NCI-H1694 (cell line): ENCODE measurements at regions not wholly inside any gene's neighbourhood (a gene's known extent, or its start where the extent isn't known, plus 50 kb on each side); places are given as distances from the start of the nearest gene placed in this dataset.

ENCODE experiments used
- DNase-seq: peaks from one replicate; lab custom pipeline; 2025; lab: John Stamatoyannopoulos, UW

- no peak for DNase-seq
These were observed 1927.2 kb downstream of the TP53TG3F start for GRCh38 chr16:35386619-35387018.

- peak; percentile 16 for DNase-seq
These were observed 1931.9 kb downstream of the TP53TG3F start for GRCh38 chr16:35391328-35391727.

- no peak for DNase-seq
These were observed 1938.8 kb downstream of the TP53TG3F start for GRCh38 chr16:35398180-35398579.

GRCh38 chr16:35399133-35399532 is 1939.7 kb downstream of the TP53TG3F start:
- DNase-seq = no peak

- no peak for DNase-seq
These were observed 1944.9 kb downstream of the TP53TG3F start for GRCh38 chr16:35404273-35404672.

- no peak for DNase-seq
These were observed 1946.1 kb downstream of the TP53TG3F start for GRCh38 chr16:35405526-35405925.

GRCh38 chr16:35409503-35409902 is 1950.1 kb downstream of the TP53TG3F start:
- no peak for DNase-seq

GRCh38 chr16:35410438-35410837 is 1951.0 kb downstream of the TP53TG3F start:
- no peak for DNase-seq

- DNase-seq = no peak
These were observed 1951.7 kb downstream of the TP53TG3F start for GRCh38 chr16:35411156-35411555.

- DNase-seq = no peak
These were observed 1954.7 kb downstream of the TP53TG3F start for GRCh38 chr16:35414139-35414538.

- DNase-seq = no peak
These were observed 1955.2 kb downstream of the TP53TG3F start for GRCh38 chr16:35414563-35414962.

GRCh38 chr16:35425270-35425669 is 1965.9 kb downstream of the TP53TG3F start:
- no peak for DNase-seq

GRCh38 chr16:35431829-35432663 is 1972.6 kb downstream of the TP53TG3F start:
- DNase-seq = no peak

- DNase-seq = no peak
These were observed 1981.5 kb downstream of the TP53TG3F start for GRCh38 chr16:35440875-35441274.

GRCh38 chr16:35447010-35447558 is 1987.7 kb downstream of the TP53TG3F start:
- DNase-seq = no peak

GRCh38 chr16:35449663-35450062 is 1990.3 kb downstream of the TP53TG3F start:
- no peak for DNase-seq

GRCh38 chr16:35450648-35451047 is 1991.2 kb downstream of the TP53TG3F start:
- DNase-seq = no peak

GRCh38 chr16:35452471-35452870 is 1993.1 kb downstream of the TP53TG3F start:
- no peak for DNase-seq

- DNase-seq = no peak
These were observed 2003.9 kb downstream of the TP53TG3F start for GRCh38 chr16:35463358-35463757.

GRCh38 chr16:35480361-35480760 is 2020.9 kb downstream of the TP53TG3F start:
- DNase-seq = no peak

GRCh38 chr16:35480988-35481387 is 2021.6 kb downstream of the TP53TG3F start:
- no peak for DNase-seq

GRCh38 chr16:35485915-35486314 is 2026.5 kb downstream of the TP53TG3F start:
- no peak for DNase-seq

- peak; percentile 61 for DNase-seq
These were observed 2032.8 kb downstream of the TP53TG3F start for GRCh38 chr16:35492225-35492624.

- no peak for DNase-seq
These were observed 2038.0 kb downstream of the TP53TG3F start for GRCh38 chr16:35497399-35497798.
